ENCODE measurements at regions not wholly inside any gene's neighbourhood (a gene's known extent, or its start where the extent isn't known, plus 50 kb on each side); places are given as distances from the start of the nearest gene placed in this dataset.

DNA sequence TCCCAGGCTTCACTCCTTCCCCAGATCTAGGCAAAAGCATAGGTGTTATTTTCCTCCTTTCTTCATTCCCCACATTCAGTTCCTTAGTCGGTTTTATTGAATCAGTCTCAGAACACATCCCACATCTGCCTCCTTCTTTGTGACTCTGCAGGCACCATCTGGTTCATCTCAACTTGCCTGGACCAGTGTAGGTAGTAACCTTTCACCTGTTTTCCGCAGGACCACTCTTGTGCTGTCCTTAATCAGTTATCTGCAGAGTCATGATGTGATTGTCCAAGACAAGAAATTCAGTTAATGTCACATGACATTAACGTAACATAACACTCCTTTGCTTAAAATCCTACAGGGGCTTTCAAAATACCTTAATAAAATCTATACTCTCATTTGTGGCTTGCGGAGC is 174.6 kb downstream of the CHRM3 start:
- intact Hi-C loops (cut with DNase I; ENCODE audit: low total_unique reads): no loop called here
- TF ChIP-seq, protein P1, sequence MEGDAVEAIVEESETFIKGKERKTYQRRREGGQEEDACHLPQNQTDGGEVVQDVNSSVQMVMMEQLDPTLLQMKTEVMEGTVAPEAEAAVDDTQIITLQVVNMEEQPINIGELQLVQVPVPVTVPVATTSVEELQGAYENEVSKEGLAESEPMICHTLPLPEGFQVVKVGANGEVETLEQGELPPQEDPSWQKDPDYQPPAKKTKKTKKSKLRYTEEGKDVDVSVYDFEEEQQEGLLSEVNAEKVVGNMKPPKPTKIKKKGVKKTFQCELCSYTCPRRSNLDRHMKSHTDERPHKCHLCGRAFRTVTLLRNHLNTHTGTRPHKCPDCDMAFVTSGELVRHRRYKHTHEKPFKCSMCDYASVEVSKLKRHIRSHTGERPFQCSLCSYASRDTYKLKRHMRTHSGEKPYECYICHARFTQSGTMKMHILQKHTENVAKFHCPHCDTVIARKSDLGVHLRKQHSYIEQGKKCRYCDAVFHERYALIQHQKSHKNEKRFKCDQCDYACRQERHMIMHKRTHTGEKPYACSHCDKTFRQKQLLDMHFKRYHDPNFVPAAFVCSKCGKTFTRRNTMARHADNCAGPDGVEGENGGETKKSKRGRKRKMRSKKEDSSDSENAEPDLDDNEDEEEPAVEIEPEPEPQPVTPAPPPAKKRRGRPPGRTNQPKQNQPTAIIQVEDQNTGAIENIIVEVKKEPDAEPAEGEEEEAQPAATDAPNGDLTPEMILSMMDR (IDR thresholded peaks at IDR 0.05): no peak
- TF ChIP-seq POLR2AphosphoS5 (IDR thresholded peaks at IDR 0.05): no peak
- H3K27ac ChIP-seq: no peak overlapping the region
- no peaks in the 10 kb centered on the region for H3K27me3 ChIP-seq
- no peak overlapping the region for H3K4me3 ChIP-seq
- no peaks in the 10 kb centered on the region for H3K36me3 ChIP-seq
- H3K9me3 ChIP-seq: no peaks in the 10 kb centered on the region
- no peak for DNase-seq (ENCODE audit: low spot score in 2 of 2)
- H3K4me1 ChIP-seq: no peaks in the 10 kb centered on the region

DNA sequence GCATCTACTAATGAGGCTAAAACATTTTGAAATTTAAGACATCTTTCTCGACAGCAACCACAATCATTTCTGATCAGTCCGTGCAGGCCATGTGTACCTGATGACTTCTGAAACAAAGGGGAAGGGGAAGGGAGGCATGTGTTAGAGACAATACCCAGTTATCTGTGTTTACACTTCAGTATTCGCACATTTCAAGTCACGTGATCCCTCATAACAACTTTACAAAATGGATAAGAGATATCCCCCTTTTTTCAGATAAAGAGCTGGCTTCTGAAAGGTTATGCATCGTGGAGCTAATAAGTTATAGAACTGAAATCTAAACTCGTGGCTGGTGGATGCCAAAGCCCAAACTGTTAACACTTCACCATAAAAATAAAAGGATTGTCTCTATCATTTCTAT is 175.7 kb downstream of the CHRM3 start:
- intact Hi-C loops (cut with DNase I; ENCODE audit: low total_unique reads): no loop called here
- no peak for TF ChIP-seq POLR2AphosphoS5 (IDR thresholded peaks at IDR 0.05)
- no peak for TF ChIP-seq POLR2A (IDR thresholded peaks at IDR 0.05)
- TF ChIP-seq, protein P1 (IDR thresholded peaks at IDR 0.05): no peak
- H3K4me1 ChIP-seq: no peaks in the 10 kb centered on the region

DNA sequence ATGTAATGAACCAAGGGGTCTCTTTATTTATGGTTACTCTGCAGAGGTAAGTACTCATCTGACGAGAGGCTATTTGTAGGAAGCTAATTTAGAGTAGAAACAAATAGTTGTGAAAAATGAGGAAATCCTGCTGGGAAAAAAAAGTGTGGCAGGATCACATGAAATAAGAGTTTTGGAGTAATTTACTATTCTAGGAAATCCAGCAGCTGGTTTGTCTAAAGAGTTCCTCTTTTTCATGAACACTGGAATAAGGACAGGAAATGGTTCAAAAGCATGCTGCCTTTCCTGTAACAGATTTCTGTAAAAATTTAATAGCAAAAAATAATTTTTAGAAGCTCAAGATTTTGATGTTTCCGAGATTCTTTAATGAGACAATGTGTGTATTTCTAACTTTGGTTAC is 177.3 kb downstream of the CHRM3 start:
- TF ChIP-seq, protein P1 (IDR thresholded peaks at IDR 0.05): no peak
- no peak for TF ChIP-seq POLR2AphosphoS5 (IDR thresholded peaks at IDR 0.05)
- TF ChIP-seq POLR2A (IDR thresholded peaks at IDR 0.05): no peak
- H3K27me3 ChIP-seq: no peaks in the 10 kb centered on the region
- DNase-seq (ENCODE audit: low spot score in 2 of 2): no peak
- H3K9me3 ChIP-seq: no peaks in the 10 kb centered on the region
- no peaks in the 10 kb centered on the region for H3K36me3 ChIP-seq
- no peak overlapping the region for H3K4me3 ChIP-seq
- no peak overlapping the region for H3K27ac ChIP-seq
- no peaks in the 10 kb centered on the region for H3K4me1 ChIP-seq
- intact Hi-C loops (cut with DNase I; ENCODE audit: low total_unique reads): no loop called here

More for the DNA sequence above, 175.7 kb downstream of the CHRM3 start:
- no peak for DNase-seq (ENCODE audit: low spot score in 2 of 2)
- Histone ChIP-seq H3K36me3 (no peaks in the 10 kb centered on the region), H3K27ac (no peak overlapping the region), H3K9me3 (no peaks in the 10 kb centered on the region), H3K4me3 (no peak overlapping the region), H3K27me3 (no peaks in the 10 kb centered on the region)

DNA sequence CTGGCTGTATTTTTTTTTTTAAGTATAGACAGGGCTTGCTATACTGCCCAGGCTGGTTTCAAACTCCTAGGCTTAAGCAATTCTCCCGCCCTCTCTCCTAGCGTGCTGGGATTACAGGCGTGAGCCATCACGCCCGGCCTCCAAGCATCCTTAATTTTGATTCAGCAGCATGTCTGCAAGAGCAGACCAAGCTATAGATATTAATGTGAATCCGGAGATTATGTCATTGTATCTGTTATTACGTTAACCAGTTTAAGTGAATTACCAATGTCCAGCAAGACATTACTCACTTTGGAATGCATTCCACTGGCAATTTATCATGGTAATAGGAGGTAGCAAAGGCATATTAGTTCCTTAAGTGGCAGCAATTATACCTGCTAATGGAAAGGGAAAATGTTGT is 179.7 kb downstream of the CHRM3 start:
- no peak for DNase-seq (ENCODE audit: low spot score in 2 of 2)
- H3K4me1 ChIP-seq: no peaks in the 10 kb centered on the region
- no peaks in the 10 kb centered on the region for H3K36me3 ChIP-seq
- H3K4me3 ChIP-seq: no peak overlapping the region
- H3K27me3 ChIP-seq: no peaks in the 10 kb centered on the region
- TF ChIP-seq, protein P1 (IDR thresholded peaks at IDR 0.05): no peak
- TF ChIP-seq POLR2A (IDR thresholded peaks at IDR 0.05) (no peak), POLR2AphosphoS5 (IDR thresholded peaks at IDR 0.05) (no peak)
- H3K9me3 ChIP-seq: no peaks in the 10 kb centered on the region
- H3K27ac ChIP-seq: no peak overlapping the region
- intact Hi-C loops (cut with DNase I; ENCODE audit: low total_unique reads): no loop called here

DNA sequence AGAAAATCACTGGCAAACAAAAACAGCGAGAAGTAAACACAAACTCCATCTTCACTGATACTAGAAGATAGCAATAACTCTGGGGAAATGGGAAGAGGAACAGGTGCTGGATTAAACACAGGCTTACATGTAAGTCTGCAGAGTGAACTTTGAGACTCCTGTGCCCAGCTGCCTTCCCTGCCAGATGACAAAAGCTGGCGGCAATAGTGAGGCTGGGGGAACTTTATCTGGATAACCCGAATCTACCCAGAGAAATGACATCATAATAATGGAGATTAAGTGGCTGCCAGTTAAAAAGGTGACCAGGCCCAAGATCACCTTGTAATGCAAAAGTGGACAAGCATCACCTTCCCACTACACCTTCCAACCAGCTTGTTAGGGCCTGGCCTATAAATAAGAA is 184.5 kb downstream of the CHRM3 start:
- TF ChIP-seq POLR2AphosphoS5 (IDR thresholded peaks at IDR 0.05): no peak
- TF ChIP-seq POLR2A (IDR thresholded peaks at IDR 0.05): no peak
- TF ChIP-seq, protein P1 (IDR thresholded peaks at IDR 0.05): no peak
- H3K4me3 ChIP-seq: no peak overlapping the region
- H3K27ac ChIP-seq: no peak overlapping the region
- H3K36me3 ChIP-seq: no peaks in the 10 kb centered on the region
- H3K4me1 ChIP-seq: no peaks in the 10 kb centered on the region
- no peaks in the 10 kb centered on the region for H3K9me3 ChIP-seq
- H3K27me3 ChIP-seq: no peaks in the 10 kb centered on the region
- intact Hi-C loops (cut with DNase I; ENCODE audit: low total_unique reads): no loop called here
- DNase-seq (ENCODE audit: low spot score in 2 of 2): no peak

Measured in breast epithelium (tissue), 4 donors.